GM21360 (cell line): ENCODE measurements at regions not wholly inside any gene's neighbourhood (a gene's known extent, or its start where the extent isn't known, plus 50 kb on each side); places are given as distances from the start of the nearest gene placed in this dataset.
"Not testable (repeated sequence)": the region's sequence is repeated elsewhere in the genome, so short reads cannot be mapped to it uniquely, and the experiment has no call there.

ENCODE experiments used
- ATAC-seq: cut with Tn5 transposase; IDR thresholded peaks from one replicate; pipeline ENCODE4 v1.9.1; 2021; ENCODE audit warnings: mild to moderate bottlenecking, moderate library complexity; ENCODE audit not compliant: unreplicated experiment

GRCh38 chr3:87109465-87109864 lies 117.6 kb upstream of the CHMP2B start:
- no peak for ATAC-seq

GRCh38 chr3:87101861-87102625 lies 111.1 kb upstream of the VGLL3 start:
- no peak for ATAC-seq

- ATAC-seq = not testable (repeated sequence)
Measured at GRCh38 chr3:87097733-87098132, 106.8 kb upstream of the VGLL3 start.

- no peak for ATAC-seq
Measured at GRCh38 chr3:87090631-87091030, 99.7 kb upstream of the VGLL3 start.

GRCh38 chr3:87088993-87089841 lies 98.3 kb upstream of the VGLL3 start:
- peak; percentile 78 for ATAC-seq

- ATAC-seq = peak; percentile 21
Measured at GRCh38 chr3:87088430-87088992, 97.6 kb upstream of the VGLL3 start.

GRCh38 chr3:87084868-87085267 lies 93.9 kb upstream of the VGLL3 start:
- ATAC-seq = no peak

GRCh38 chr3:87082796-87083440 lies 92.0 kb upstream of the VGLL3 start:
- peak; percentile 94 for ATAC-seq

GRCh38 chr3:87077355-87077754 lies 86.4 kb upstream of the VGLL3 start:
- no peak for ATAC-seq

- no peak for ATAC-seq
Measured at GRCh38 chr3:87076946-87077345, 86.0 kb upstream of the VGLL3 start.

- ATAC-seq = no peak
Measured at GRCh38 chr3:87073496-87074145, 82.7 kb upstream of the VGLL3 start.

GRCh38 chr3:87072446-87072845 lies 81.5 kb upstream of the VGLL3 start:
- no peak for ATAC-seq

- no peak for ATAC-seq
Measured at GRCh38 chr3:87069971-87070370, 79.0 kb upstream of the VGLL3 start.

- no peak for ATAC-seq
Measured at GRCh38 chr3:87069021-87069420, 78.1 kb upstream of the VGLL3 start.

- no peak for ATAC-seq
Measured at GRCh38 chr3:87062685-87063084, 71.7 kb upstream of the VGLL3 start.

GRCh38 chr3:87057474-87057873 lies 66.5 kb upstream of the VGLL3 start:
- no peak for ATAC-seq

- ATAC-seq = no peak
Measured at GRCh38 chr3:87053553-87053952, 62.6 kb upstream of the VGLL3 start.

- ATAC-seq = no peak
Measured at GRCh38 chr3:87052499-87053260, 61.7 kb upstream of the VGLL3 start.

GRCh38 chr3:87047852-87048251 lies 56.9 kb upstream of the VGLL3 start:
- ATAC-seq = no peak

GRCh38 chr3:87046241-87046640 lies 55.3 kb upstream of the VGLL3 start:
- no peak for ATAC-seq
